GM19351 (cell line): ENCODE measurements at regions not wholly inside any gene's neighbourhood (a gene's known extent, or its start where the extent isn't known, plus 50 kb on each side); places are given as distances from the start of the nearest gene placed in this dataset.
"Not testable (repeated sequence)": the region's sequence is repeated elsewhere in the genome, so short reads cannot be mapped to it uniquely, and the experiment has no call there.

Source experiments
- ATAC-seq: cut with Tn5 transposase; IDR thresholded peaks from one replicate; pipeline ENCODE4 v1.9.1; 2021; ENCODE audit warnings: mild to moderate bottlenecking, moderate library complexity; ENCODE audit not compliant: unreplicated experiment

DNA sequence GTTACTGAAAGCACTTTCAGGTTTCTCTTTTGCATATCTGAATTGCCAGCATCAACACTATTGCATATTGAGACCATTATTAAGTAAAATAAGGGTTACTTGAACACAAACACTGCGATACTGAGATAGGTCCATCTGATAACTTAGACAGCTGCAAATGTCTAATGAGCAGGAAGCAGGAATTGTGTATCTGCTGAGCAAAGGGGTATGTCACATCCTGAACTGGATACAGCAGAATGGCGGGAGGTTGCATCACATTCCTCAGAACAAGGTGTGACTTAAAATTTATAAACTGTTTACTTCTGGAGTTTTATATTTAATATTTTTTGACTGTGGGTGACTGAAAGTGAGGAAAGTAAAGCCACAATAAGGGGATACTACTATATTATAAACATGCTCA is 142.4 kb downstream of the POTEH start:
- ATAC-seq = not testable (repeated sequence)

DNA sequence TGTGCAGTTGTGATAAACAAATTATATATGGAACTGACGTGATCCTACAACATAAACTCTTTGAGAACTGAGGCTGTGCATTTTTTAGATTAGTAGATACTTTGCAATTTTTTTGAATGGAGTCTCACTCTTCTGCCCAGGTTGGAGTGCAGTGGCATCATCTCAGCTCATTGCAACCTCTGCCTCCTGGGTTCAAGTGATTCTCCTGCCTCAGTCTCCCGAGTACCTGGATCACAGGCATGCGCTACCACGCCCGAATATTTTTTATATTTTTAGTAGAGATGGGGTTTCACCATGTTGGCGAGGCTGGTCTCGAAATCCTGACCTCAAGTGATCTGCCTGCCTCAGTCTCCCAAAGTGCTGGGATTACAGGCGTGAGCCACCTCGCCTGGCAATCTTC is 145.9 kb downstream of the POTEH start:
- not testable (repeated sequence) for ATAC-seq

DNA sequence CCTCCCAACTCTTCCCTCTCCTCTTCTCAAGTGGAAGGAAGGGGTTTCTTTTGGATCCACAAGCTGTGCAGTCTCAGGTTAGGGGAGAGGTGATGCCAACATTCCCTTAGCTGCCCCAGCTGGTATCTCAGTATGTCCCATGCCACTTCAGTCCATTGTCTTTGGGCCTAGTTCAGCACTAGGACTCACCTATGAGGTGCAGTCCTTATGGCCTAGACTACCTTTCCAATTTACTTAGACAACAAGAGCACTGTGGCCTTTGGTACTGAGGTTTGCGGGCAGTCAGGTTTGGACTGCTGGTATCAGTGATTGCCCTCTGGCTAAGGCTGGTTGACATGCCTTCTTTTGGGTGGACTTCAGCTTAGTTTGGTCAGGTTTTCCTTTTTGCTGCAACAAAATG is 159.9 kb downstream of the POTEH start:
- ATAC-seq = not testable (repeated sequence)

GRCh38 chr22:15853716-15854373 is 164.0 kb downstream of the POTEH start:
- ATAC-seq = not testable (repeated sequence)

DNA sequence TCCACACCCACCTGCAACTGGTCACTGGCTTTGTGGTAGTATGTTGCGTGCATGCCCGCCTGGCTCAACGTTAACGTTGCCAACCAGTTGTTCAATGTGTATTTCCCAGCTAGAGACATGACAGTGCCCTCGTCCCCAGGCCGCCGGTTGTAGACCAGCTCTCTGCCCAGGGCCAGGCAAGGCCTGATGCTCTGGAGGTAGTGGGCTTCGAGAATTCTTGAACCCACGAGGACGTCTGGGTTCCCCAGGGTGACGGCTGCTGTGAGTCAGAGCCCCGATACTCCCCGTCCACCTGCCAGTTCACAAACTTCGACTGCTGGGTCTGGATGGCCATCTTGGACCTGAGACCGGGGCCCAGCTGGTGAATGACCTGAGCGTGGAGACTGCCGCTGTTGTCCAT is 164.6 kb downstream of the POTEH start:
- ATAC-seq = not testable (repeated sequence)

GRCh38 chr22:15854978-15855377 is 165.2 kb downstream of the POTEH start:
- not testable (repeated sequence) for ATAC-seq

- not testable (repeated sequence) for ATAC-seq
Measured at GRCh38 chr22:15880926-15881325, 191.1 kb downstream of the POTEH start.

DNA sequence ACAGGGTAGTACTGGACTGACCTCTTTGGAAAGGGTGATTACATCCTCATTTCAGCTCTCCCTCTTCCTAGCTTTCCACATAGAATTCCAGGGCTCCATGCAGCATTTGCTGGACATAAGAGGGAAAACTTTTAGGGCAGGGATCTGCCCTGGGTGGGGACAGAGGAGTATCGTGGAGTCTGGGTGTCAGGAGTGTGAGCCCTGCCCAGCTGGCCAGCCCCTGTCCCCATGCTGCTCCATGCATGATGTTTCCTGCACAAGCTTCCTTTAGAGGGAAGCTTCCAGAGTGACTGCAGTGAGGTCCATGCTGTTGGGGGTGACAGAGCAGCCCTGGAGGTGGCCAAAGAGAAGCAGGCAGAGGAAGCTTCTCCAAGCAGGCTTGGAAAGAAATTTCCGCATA is 214.5 kb downstream of the POTEH start:
- not testable (repeated sequence) for ATAC-seq

GRCh38 chr22:15911704-15912103 is 221.9 kb downstream of the POTEH start:
- ATAC-seq = not testable (repeated sequence)

DNA sequence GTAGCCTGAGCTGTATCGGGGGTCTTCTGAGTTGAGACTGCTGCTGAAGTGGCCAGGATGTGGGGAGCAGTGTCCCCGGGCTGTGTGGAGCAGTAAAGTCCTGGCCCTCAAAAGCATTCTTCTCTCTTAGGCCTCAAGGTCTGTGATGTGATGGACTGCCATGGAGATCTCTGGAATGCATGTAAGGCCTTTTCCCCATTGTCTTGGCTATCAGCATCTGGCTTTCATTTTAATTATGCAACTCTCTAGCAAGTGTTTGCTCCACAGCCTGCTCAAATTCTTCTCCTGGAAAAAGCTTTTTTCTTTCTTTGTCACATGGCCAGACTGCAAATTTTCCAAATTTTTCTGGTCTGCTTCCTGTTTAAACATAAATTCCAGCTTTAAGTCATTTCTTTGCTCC is 229.3 kb downstream of the POTEH start:
- not testable (repeated sequence) for ATAC-seq

DNA sequence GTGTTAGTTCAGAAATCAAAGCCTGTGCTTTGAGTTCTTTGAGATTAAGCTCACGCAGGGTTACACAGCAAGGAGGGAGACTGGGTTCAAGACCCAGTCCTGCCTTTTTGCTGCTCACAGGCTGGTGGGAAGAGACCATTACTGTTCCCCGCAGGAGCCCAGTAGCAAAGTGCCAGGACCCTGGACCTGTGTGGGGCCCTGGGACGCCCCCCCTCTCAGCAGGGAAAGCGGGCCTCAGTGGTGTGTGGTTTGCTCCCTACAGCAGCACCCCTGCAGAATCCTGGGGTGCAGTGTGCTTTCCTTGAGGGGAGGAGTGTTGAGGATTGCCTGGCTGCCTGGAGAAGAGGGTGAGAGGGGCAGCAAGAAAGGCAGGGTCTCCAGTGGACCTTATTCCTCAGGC is 231.1 kb downstream of the POTEH start:
- ATAC-seq = not testable (repeated sequence)

DNA sequence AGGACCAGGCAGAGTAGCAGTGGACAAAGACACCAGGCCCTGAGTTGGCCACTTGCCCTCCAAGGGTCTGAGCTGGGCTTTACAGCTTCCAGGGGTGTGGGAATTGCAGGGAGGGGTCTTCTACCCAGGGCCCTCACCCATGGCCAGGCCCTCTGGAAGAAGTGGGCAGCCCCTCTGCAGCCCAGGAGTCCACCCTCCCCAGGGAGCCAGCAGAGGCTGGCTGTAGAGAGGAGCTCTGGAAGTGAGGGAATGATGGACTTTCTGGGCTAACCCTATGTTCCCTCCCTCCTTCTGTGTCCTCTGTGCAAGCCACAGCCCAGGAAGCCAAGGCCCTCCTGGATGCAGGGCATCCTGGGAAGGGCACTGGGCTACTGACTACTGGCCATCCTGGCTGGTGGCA is 232.3 kb downstream of the POTEH start:
- ATAC-seq = not testable (repeated sequence)

- ATAC-seq = not testable (repeated sequence)
Measured at GRCh38 chr22:15922666-15923065, 232.8 kb downstream of the POTEH start.

- ATAC-seq = not testable (repeated sequence)
Measured at GRCh38 chr22:15924820-15925219, 235.0 kb downstream of the POTEH start.

DNA sequence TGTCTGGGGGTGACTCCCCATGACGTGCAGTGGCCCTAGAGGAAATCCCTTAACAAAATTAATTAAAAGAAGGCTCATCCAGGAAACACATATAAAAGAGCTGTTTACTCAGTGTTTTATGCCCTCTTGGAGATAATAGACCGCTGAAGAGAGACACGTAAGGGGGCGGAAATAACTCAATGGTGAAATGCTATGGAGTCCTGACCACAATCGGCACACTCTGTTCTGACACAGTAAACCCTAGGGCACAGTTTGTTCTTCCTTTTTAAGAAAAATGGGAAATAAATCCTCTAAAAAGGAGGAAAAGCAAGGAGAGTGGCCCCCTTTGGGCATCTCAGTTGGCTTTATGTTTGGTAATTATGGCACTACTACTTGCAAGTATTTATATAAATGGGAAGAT is 237.3 kb downstream of the POTEH start:
- ATAC-seq = not testable (repeated sequence)
